ENCODE measurements at regions not wholly inside any gene's neighbourhood (a gene's known extent, or its start where the extent isn't known, plus 50 kb on each side); places are given as distances from the start of the nearest gene placed in this dataset.
A peak's percentile ranks its signal among the peaks of the same experiment; 100 is the strongest.

DNA sequence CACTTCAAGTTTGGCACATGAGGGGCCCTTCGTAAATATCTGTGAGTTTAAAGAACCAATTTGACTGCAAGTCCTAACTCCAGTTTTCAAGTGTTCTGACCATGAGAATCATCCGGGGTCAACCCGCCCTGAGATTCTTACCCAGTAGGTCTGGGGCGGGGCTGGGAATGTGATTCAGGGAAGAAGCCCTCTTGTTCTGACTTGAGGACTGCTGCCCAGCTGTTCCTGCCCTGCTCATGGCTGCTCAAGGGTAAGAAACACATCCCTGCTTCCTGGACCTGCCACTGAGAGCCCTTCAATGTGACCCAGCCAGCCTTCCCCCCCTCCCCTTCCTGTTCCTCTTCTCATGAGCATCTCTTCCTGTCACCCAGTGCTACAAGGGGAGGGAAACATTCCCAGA, 92.7 kb upstream of the PGRMC2 start:
- no peak for ATAC-seq (ENCODE audit: low read depth)
- 100% methylated on average over 2 of the region's 4 CpGs; no CpG with 5 or more reads in 1 of the 2 experiments for WGBS, 2 experiments (ENCODE audit: extremely low coverage in 2 of 2, insufficient read length in 1 of 2)
- CTCF ChIA-PET = interaction anchor here (0.5 to 1.0 kb wide), 5 partner anchors 57 to 224 kb away, joined by 3 read pairs; no protein-coding TSS in a partner anchor

More for the DNA sequence above, 92.7 kb upstream of the PGRMC2 start:
- Histone ChIP-seq H3K27me3 (ENCODE audit: control insufficient read depth, insufficient read depth, low read length) (no peaks in the 10 kb centered on the region), H3K4me1 (ENCODE audit: control insufficient read depth, insufficient read depth, low read length) (peaks cover 13% of the 10 kb centered on the region), H2AFZ (replicated peaks; ENCODE audit: low read length, poor library complexity) (no peak overlapping the region), H3K27ac (ENCODE audit: insufficient read depth, low read length) (no peak overlapping the region), H2BK120ac (ENCODE audit: low read depth, low read length) (peak overlapping the region; percentile 58), H3K56ac (ENCODE audit: extremely low read depth, insufficient read depth, low read length) (no peak overlapping the region), H4K91ac (ENCODE audit: insufficient read depth, low read depth, low read length) (peak overlapping the region; percentile 64), H3K14ac (replicated peaks; ENCODE audit: low read depth, low read length) (peak overlapping the region; percentile 64), H2AK9ac (replicated peaks; ENCODE audit: low read depth, low read length, poor library complexity) (no peak overlapping the region), H3K4me3 (ENCODE audit: insufficient read depth, low read depth, low read length) (no peak overlapping the region), H2BK20ac (ENCODE audit: low read depth, low read length) (peak overlapping the region; percentile 2), H2AK5ac (ENCODE audit: low read depth, low read length) (peak overlapping the region; percentile 63; the same call in 1 of the 2 replicates), H3K9me3 (ENCODE audit: control insufficient read depth, insufficient read depth, low read length) (peaks cover 2% of the 10 kb centered on the region; the same call in 1 of the 2 replicates), H2BK15ac (ENCODE audit: low read depth, low read length) (no peak overlapping the region; the same call in 2 of the 3 replicates), H2BK5ac (ENCODE audit: low read depth, low read length, poor library complexity, severe bottlenecking) (no peak overlapping the region), H4K8ac (ENCODE audit: low read depth in 2 of 2, low read length in 2 of 2) (peak overlapping the region; percentile 11 to 32; a peak in 3 of 4 replicates), H3K36me3 (ENCODE audit: control insufficient read depth, insufficient read depth, low read length) (no peaks in the 10 kb centered on the region), H3K4me2 (ENCODE audit: low read depth, low read length) (no peak overlapping the region), H3K23ac (ENCODE audit: low read depth, low read length) (no peak overlapping the region), H4K5ac (ENCODE audit: low read depth, low read length) (peak overlapping the region; percentile 38; the same call in 1 of the 2 replicates), H3K9me1 (ENCODE audit: insufficient read depth, low read length) (peaks cover 15% of the 10 kb centered on the region), H4K20me1 (ENCODE audit: insufficient read depth, low read length) (no peaks in the 10 kb centered on the region), H3K4ac (ENCODE audit: low read depth, low read length) (peak overlapping the region; percentile 46), H3K9ac (ENCODE audit: low read depth, low read length) (no peak overlapping the region), H3K79me1 (ENCODE audit: low read depth in 1 of 2, low read length in 2 of 2) (no peaks in the 10 kb centered on the region), H3K18ac (ENCODE audit: low read depth, low read length) (peak overlapping the region; percentile 50; the same call in 1 of the 2 replicates)
- intact Hi-C loops (cut with micrococcal nuclease) (loop anchor here (10.0 kb wide), 2 partner anchors 174 to 714 kb away; partner anchors contain the start of genes C4orf33 and SCLT1), in situ Hi-C loops (cut with MboI; ENCODE audit: low sequenced_read_pairs) (no loop called here), dilution Hi-C loops (cut with HindIII; ENCODE audit: low sequenced_read_pairs, unreplicated experiment) (no loop called here)
- POLR2A ChIA-PET (ENCODE audit: unreplicated experiment) = no interaction called here
- no peak for DNase-seq
- BruUV-seq (replicated peaks) = no TSS peak
- TF ChIP-seq, protein P1, sequence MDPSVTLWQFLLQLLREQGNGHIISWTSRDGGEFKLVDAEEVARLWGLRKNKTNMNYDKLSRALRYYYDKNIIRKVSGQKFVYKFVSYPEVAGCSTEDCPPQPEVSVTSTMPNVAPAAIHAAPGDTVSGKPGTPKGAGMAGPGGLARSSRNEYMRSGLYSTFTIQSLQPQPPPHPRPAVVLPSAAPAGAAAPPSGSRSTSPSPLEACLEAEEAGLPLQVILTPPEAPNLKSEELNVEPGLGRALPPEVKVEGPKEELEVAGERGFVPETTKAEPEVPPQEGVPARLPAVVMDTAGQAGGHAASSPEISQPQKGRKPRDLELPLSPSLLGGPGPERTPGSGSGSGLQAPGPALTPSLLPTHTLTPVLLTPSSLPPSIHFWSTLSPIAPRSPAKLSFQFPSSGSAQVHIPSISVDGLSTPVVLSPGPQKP (IDR thresholded peaks at IDR 0.05; ENCODE audit: borderline replicate concordance, low read depth, low read length) = no peak
- TF ChIP-seq CEBPB (IDR thresholded peaks at IDR 0.05; ENCODE audit: low read depth, low read length) = no peak

Measured in IMR-90 (cell line).